GM21390 (cell line): ENCODE measurements at regions not wholly inside any gene's neighbourhood (a gene's known extent, or its start where the extent isn't known, plus 50 kb on each side); places are given as distances from the start of the nearest gene placed in this dataset.

Source experiments
- ATAC-seq: cut with Tn5 transposase; IDR thresholded peaks from one replicate; pipeline ENCODE4 v1.9.1; 2021; ENCODE audit not compliant: unreplicated experiment

GRCh38 chr11:114857281-114857680 is 179.0 kb downstream of the NXPE2 start:
- ATAC-seq: no peak

GRCh38 chr11:114864896-114865295 is 186.6 kb downstream of the NXPE2 start:
- no peak for ATAC-seq

GRCh38 chr11:114876234-114876633 is 197.9 kb downstream of the NXPE2 start:
- no peak for ATAC-seq

- ATAC-seq: no peak
These were observed 199.6 kb downstream of the NXPE2 start for GRCh38 chr11:114877976-114878375.

GRCh38 chr11:114880442-114880841 is 202.1 kb downstream of the NXPE2 start:
- no peak for ATAC-seq

- ATAC-seq: no peak
These were observed 205.1 kb downstream of the NXPE2 start for GRCh38 chr11:114883472-114883871.

- no peak for ATAC-seq
These were observed 208.4 kb downstream of the NXPE2 start for GRCh38 chr11:114886644-114887265.

GRCh38 chr11:114889594-114890011 is 211.3 kb downstream of the NXPE2 start:
- no peak for ATAC-seq

GRCh38 chr11:114890038-114890437 is 211.7 kb downstream of the NXPE2 start:
- no peak for ATAC-seq

- no peak for ATAC-seq
These were observed 213.6 kb downstream of the NXPE2 start for GRCh38 chr11:114891911-114892310.

GRCh38 chr11:114892381-114893197 is 214.3 kb downstream of the NXPE2 start:
- no peak for ATAC-seq

GRCh38 chr11:114893329-114893728 is 215.0 kb downstream of the NXPE2 start:
- no peak for ATAC-seq

- no peak for ATAC-seq
These were observed 218.3 kb downstream of the NXPE2 start for GRCh38 chr11:114896594-114896993.

- no peak for ATAC-seq
These were observed 231.5 kb downstream of the NXPE2 start for GRCh38 chr11:114909866-114910265.

GRCh38 chr11:114912826-114913225 is 234.5 kb downstream of the NXPE2 start:
- ATAC-seq: peak; percentile 57

- ATAC-seq: no peak
These were observed 236.1 kb downstream of the NXPE2 start for GRCh38 chr11:114914231-114915005.

- ATAC-seq: no peak
These were observed 237.8 kb downstream of the NXPE2 start for GRCh38 chr11:114915871-114916805.

GRCh38 chr11:114918286-114918685 is 240.0 kb downstream of the NXPE2 start:
- ATAC-seq: no peak

GRCh38 chr11:114921697-114922096 is 243.4 kb downstream of the NXPE2 start:
- no peak for ATAC-seq

GRCh38 chr11:114924042-114924441 is 245.7 kb downstream of the NXPE2 start:
- no peak for ATAC-seq

- ATAC-seq: no peak
These were observed 247.3 kb downstream of the NXPE2 start for GRCh38 chr11:114925591-114925990.
